H1 (cell line): ENCODE measurements at regions not wholly inside any gene's neighbourhood (a gene's known extent, or its start where the extent isn't known, plus 50 kb on each side); places are given as distances from the start of the nearest gene placed in this dataset.
A peak's percentile ranks its signal among the peaks of the same experiment; 100 is the strongest.

Source experiments
- CTCF ChIA-PET: fragments of 300-600 bp; sonication (Branson Sonifier 250); formaldehyde crosslinking; loops from one replicate; lab custom pipeline; 2021; ENCODE audit not compliant: partially characterized antibody; lab: Charles Lee
- POLR2A ChIA-PET: fragments of 300-600 bp; sonication (Branson Sonifier 250); formaldehyde crosslinking; loops from one replicate; lab custom pipeline; 2021; ENCODE audit warnings: inconsistent platforms; ENCODE audit not compliant: partially characterized antibody; lab: Charles Lee
- DNase-seq, 2 experiments: peaks; one replicate each; pipeline versions ENCODE4 v3.0.0 to v3.0.0-alpha.2; 2010 to 2022; ENCODE audit warnings: low spot score in 2 of 2, low read depth in 1 of 2, mixed read lengths in 1 of 2
- FAIRE-seq: peaks from 2 replicates; lab custom pipeline; 2011; peaks lifted over from hg19 to GRCh38; lab: Jason Lieb, UNC
- H2AFZ ChIP-seq: 2 replicates; pipeline ENCODE4 v1.8.1; 2012; ENCODE audit warnings: low read length, inconsistent platforms
- H2AK5ac ChIP-seq: 2 replicates; pipeline ENCODE4 v1.6.1; 2013; ENCODE audit warnings: low read depth, low read length
- H2BK120ac ChIP-seq: replicated peaks from 2 replicates; pipeline ENCODE3; 2013; ENCODE audit warnings: low read depth, low read length, inconsistent platforms
- H2BK12ac ChIP-seq: 2 replicates; pipeline ENCODE4 v1.6.1; 2013; ENCODE audit warnings: low read depth, low read length
- H2BK15ac ChIP-seq: 2 replicates; pipeline ENCODE4 v1.6.1; 2013; ENCODE audit warnings: low read length
- H2BK20ac ChIP-seq: 2 replicates; pipeline ENCODE4 v1.6.1; 2013; ENCODE audit warnings: low read length
- H2BK5ac ChIP-seq: 2 replicates; pipeline ENCODE4 v1.6.1; 2013; ENCODE audit warnings: low read depth, low read length
- H3K14ac ChIP-seq: 2 replicates; pipeline ENCODE4 v1.6.1; 2013; ENCODE audit warnings: inconsistent platforms; ENCODE audit not compliant: insufficient read length
- H3K18ac ChIP-seq: 2 replicates; pipeline ENCODE4 v1.6.1; 2013; ENCODE audit warnings: low read length; ENCODE audit errors: extremely low read depth
- H3K23ac ChIP-seq: 2 replicates; pipeline ENCODE4 v1.6.1; 2013; ENCODE audit warnings: inconsistent platforms; ENCODE audit not compliant: insufficient read length
- H3K23me2 ChIP-seq: 2 replicates; pipeline ENCODE4 v1.6.1; 2013; ENCODE audit warnings: low read depth, low read length
- H3K27ac ChIP-seq: 2 replicates; pipeline ENCODE4 v1.6.1; 2011; ENCODE audit warnings: low read depth, low read length, inconsistent platforms
- H3K27me3 ChIP-seq, 4 experiments: replicated peaks in 1 of 4; 1 replicate in 1 of 4; 2 replicates in 3 of 4; pipeline versions ENCODE4 v1.6.1 to v1.8.1; 2011 to 2013; ENCODE audit warnings: low read length in 3 of 4, mild to moderate bottlenecking in 3 of 4, inconsistent platforms in 2 of 4, mixed read lengths in 2 of 4, moderate library complexity in 1 of 4; ENCODE audit not compliant: control insufficient read depth in 3 of 4, insufficient read depth in 3 of 4; ENCODE audit errors: extremely low read depth in 1 of 4
- H3K36me3 ChIP-seq, 4 experiments: 2 replicates each; pipeline versions ENCODE4 v1.6.1 to v1.8.1; 2011 to 2013; ENCODE audit warnings: mild to moderate bottlenecking in 4 of 4, low read length in 3 of 4, moderate library complexity in 2 of 4, control low read depth in 1 of 4, inconsistent platforms in 1 of 4; ENCODE audit not compliant: insufficient read depth in 4 of 4, control insufficient read depth in 2 of 4
- H3K4ac ChIP-seq: replicated peaks from 2 replicates; pipeline ENCODE3; 2013; ENCODE audit warnings: low read length, low read depth, mixed read lengths, inconsistent platforms; ENCODE audit not compliant: insufficient read length
- H3K4me1 ChIP-seq, 4 experiments: replicated peaks in 1 of 4; 1 replicate in 1 of 4; 2 replicates in 3 of 4; pipeline versions ENCODE4 v1.6.1 to v1.8.1; 2011 to 2013; ENCODE audit warnings: low read length in 3 of 4, inconsistent platforms in 2 of 4, mixed read lengths in 1 of 4; ENCODE audit not compliant: insufficient read depth in 4 of 4, control insufficient read depth in 3 of 4
- H3K4me2 ChIP-seq, 2 experiments: 2 replicates each; pipeline versions ENCODE4 v1.6.1 to v1.8.1; 2011 to 2013; ENCODE audit warnings: low read depth in 2 of 2, low read length in 2 of 2, control low read depth in 1 of 2, inconsistent platforms in 1 of 2, mild to moderate bottlenecking in 1 of 2; ENCODE audit not compliant: insufficient read depth in 1 of 2
- H3K4me3 ChIP-seq, 4 experiments: fragments of 200-600, 300-600 bp in 1 of 4; sonication (generic), shearing (Covaris generic), sonication (Bioruptor Twin) in 1 of 4; 2 replicates each; pipeline versions ENCODE4 v1.5.1 to v1.8.1; 2011 to 2016; ENCODE audit warnings: low read length in 4 of 4, low read depth in 3 of 4, control low read depth in 2 of 4, inconsistent platforms in 2 of 4, mild to moderate bottlenecking in 2 of 4, mixed read lengths in 1 of 4, moderate library complexity in 1 of 4; ENCODE audit not compliant: insufficient read depth in 2 of 4; ENCODE audit errors: extremely low read depth in 1 of 4
- H3K56ac ChIP-seq: replicated peaks from 2 replicates; pipeline ENCODE3; 2013; ENCODE audit warnings: low read depth, mild to moderate bottlenecking, mixed read lengths, low read length, inconsistent platforms; ENCODE audit not compliant: insufficient read length
- H3K79me1 ChIP-seq: 2 replicates; pipeline ENCODE4 v1.6.1; 2013; ENCODE audit warnings: low read depth, low read length, control low read depth
- H3K79me2 ChIP-seq, 2 experiments: 2 replicates each; pipeline versions ENCODE4 v1.6.1 to v1.8.1; 2012 to 2013; ENCODE audit warnings: low read length in 2 of 2, mild to moderate bottlenecking in 2 of 2, inconsistent platforms in 1 of 2; ENCODE audit not compliant: insufficient read depth in 2 of 2, control insufficient read depth in 1 of 2
- H3K9ac ChIP-seq, 4 experiments: replicated peaks in 1 of 4; 1 replicate in 1 of 4; 2 replicates in 3 of 4; pipeline versions ENCODE4 v1.6.1 to v1.8.1; 2011 to 2013; ENCODE audit warnings: low read depth in 3 of 4, low read length in 3 of 4, control low read depth in 2 of 4, mild to moderate bottlenecking in 2 of 4, moderate library complexity in 2 of 4, inconsistent platforms in 1 of 4; ENCODE audit errors: extremely low read depth in 1 of 4
- H3K9me3 ChIP-seq, 2 experiments: 2 replicates each; pipeline versions ENCODE4 v1.6.1 to v1.8.1; 2012 to 2013; ENCODE audit warnings: mild to moderate bottlenecking in 2 of 2, moderate library complexity in 2 of 2, control low read depth in 1 of 2, inconsistent platforms in 1 of 2, low read depth in 1 of 2, low read length in 1 of 2, mixed read lengths in 1 of 2; ENCODE audit not compliant: insufficient read depth in 2 of 2
- H4K20me1 ChIP-seq, 2 experiments: replicated peaks in 1 of 2; 2 replicates each; pipeline versions ENCODE3 to v1.8.1; 2011 to 2013; ENCODE audit warnings: inconsistent platforms in 2 of 2, low read length in 2 of 2, mild to moderate bottlenecking in 1 of 2; ENCODE audit not compliant: insufficient read depth in 2 of 2, control insufficient read depth in 1 of 2
- H4K5ac ChIP-seq: 2 replicates; pipeline ENCODE4 v1.6.1; 2013; ENCODE audit warnings: low read length, low read depth, mixed read lengths, inconsistent platforms; ENCODE audit not compliant: insufficient read length
- H4K8ac ChIP-seq: 2 replicates; pipeline ENCODE4 v1.8.0; 2013; ENCODE audit warnings: mild to moderate bottlenecking, moderate library complexity, low read length, inconsistent platforms; ENCODE audit not compliant: insufficient read depth; ENCODE audit errors: extremely low read depth
- H4K91ac ChIP-seq: replicated peaks from 2 replicates; pipeline ENCODE3; 2013; ENCODE audit warnings: low read length, mixed read lengths, inconsistent platforms; ENCODE audit not compliant: insufficient read length
- ASH2L ChIP-seq: fragments of 200-600, 300-600 bp; sonication (generic); IDR thresholded peaks from one replicate; pipeline ENCODE4 v1.7.1; 2017; ENCODE audit warnings: low read length
- BCL11A ChIP-seq, 2 experiments: IDR thresholded peaks; one replicate each; pipeline ENCODE4 v1.6.1; 2011; ENCODE audit warnings: low read depth in 2 of 2, low read length in 2 of 2, mild to moderate bottlenecking in 2 of 2
- CBX5 ChIP-seq: fragments of 300-800, 300-1000 bp; sonication (generic); IDR thresholded peaks from 2 replicates; pipeline ENCODE4 v1.7.1; 2016; ENCODE audit warnings: antibody characterized with exemption, low read length, low read depth
- JUND ChIP-seq: IDR thresholded peaks from 2 replicates; pipeline ENCODE4 v1.6.1; 2011; ENCODE audit warnings: mild to moderate bottlenecking, improper control_type of control experiment, low read length
- POLR2A ChIP-seq, 2 experiments: IDR thresholded peaks; 1 replicate in 1 of 2; 2 replicates in 1 of 2; pipeline ENCODE4 v1.6.1; 2011; ENCODE audit warnings: low read depth in 2 of 2, low read length in 2 of 2, mild to moderate bottlenecking in 2 of 2; ENCODE audit errors: control extremely low read depth in 1 of 2
- POLR2AphosphoS5 ChIP-seq: IDR thresholded peaks from 2 replicates; pipeline ENCODE4 v1.6.1; 2011; ENCODE audit warnings: low read depth, low read length
- RNF2 ChIP-seq: fragments of 200-900, 300-1000 bp; sonication (generic); IDR thresholded peaks from 2 replicates; pipeline ENCODE4 v1.7.1; 2016; ENCODE audit warnings: borderline replicate concordance, low read depth, mild to moderate bottlenecking, antibody characterized with exemption, low read length; ENCODE audit not compliant: poor library complexity, severe bottlenecking; ENCODE audit errors: missing control alignments
- SIRT6 ChIP-seq: IDR thresholded peaks from one replicate; pipeline ENCODE4 v1.7.1; 2012; ENCODE audit warnings: low read length, inconsistent platforms
- SP4 ChIP-seq: IDR thresholded peaks from 2 replicates; pipeline ENCODE4 v1.6.1; 2012; ENCODE audit warnings: low read length, inconsistent platforms
- TCF12 ChIP-seq: IDR thresholded peaks from 2 replicates; pipeline ENCODE4 v1.6.1; 2011; ENCODE audit warnings: low read depth, mild to moderate bottlenecking, low read length
- YY1 ChIP-seq: IDR thresholded peaks from 2 replicates; pipeline ENCODE4 v1.6.1; 2011; ENCODE audit warnings: low read depth, mild to moderate bottlenecking, low read length
- WGBS, 2 experiments: shearing (Covaris generic) in 1 of 2; methylation state at CpG; one replicate each; pipeline versions ENCODE4 v1.1.6 to v1.1.7; 2013 to 2015; ENCODE audit warnings: low lambda C conversion rate in 2 of 2, mixed read lengths in 2 of 2, inconsistent platforms in 1 of 2, low coverage in 1 of 2, missing lambda C conversion rate in 1 of 2; ENCODE audit not compliant: insufficient replicate concordance in 2 of 2, insufficient coverage in 1 of 2, insufficient read length in 1 of 2; ENCODE audit errors: extremely low coverage in 1 of 2, missing lambda C conversion rate in 1 of 2; 5-methylcytosine and 5-hydroxymethylcytosine counted together
- TF ChIP-seq, protein P1 (sequence below): IDR thresholded peaks from 2 replicates; pipeline ENCODE4 v1.6.1; 2011; ENCODE audit warnings: low read depth, mild to moderate bottlenecking, low read length; ENCODE audit not compliant: insufficient read depth
- TF ChIP-seq, protein P2 (sequence below): IDR thresholded peaks from 2 replicates; pipeline ENCODE4 v1.6.1; 2012; ENCODE audit warnings: low read length, inconsistent platforms

DNA sequence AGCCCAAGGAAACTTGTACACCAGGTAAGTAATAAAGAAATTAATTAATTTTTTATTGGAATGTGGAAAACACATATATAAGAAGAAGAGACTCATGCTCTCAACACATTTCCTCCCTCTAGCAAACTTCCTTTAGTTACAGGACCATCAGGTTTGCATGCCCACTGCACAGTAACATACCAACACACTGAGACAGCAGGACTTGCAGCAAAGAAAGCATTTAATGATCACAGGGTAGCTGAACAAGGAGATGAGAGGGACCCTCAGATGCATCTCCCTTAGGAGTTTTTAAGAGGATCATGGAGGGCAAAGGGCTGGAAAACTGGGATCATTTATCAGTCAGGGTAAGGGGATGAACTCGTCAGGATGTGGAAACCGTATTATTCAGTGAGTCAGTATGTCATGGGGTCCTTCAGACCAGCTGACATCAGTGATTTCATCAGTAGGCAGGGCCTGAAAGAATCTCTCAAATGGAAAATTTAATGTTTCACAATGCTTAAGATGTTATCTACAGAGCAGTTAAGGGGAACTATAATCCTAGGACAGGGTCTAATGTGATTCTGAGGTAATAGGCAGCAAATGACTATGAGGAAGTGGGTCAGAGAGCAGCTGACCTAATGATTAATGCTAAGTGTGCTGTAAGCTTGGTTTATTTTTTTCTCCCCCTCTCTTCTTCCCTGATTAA is 193.8 kb upstream of the RND3 start:
- no peaks in the 10 kb centered on the region; a peak in 1 of 4 replicates for H3K9me3 ChIP-seq
- H3K56ac ChIP-seq = no peak overlapping the region
- 92% methylated on average over 2 of the region's 2 CpGs; no CpG with 5 or more reads in 1 of the 2 experiments for WGBS, 2 experiments
- no peak overlapping the region for H2BK12ac ChIP-seq
- no peaks in the 10 kb centered on the region for H3K23me2 ChIP-seq
- H3K27me3 ChIP-seq = no peaks in the 10 kb centered on the region
- H3K9ac ChIP-seq = no peak overlapping the region
- ChIA-PET POLR2A (no interaction called here), CTCF (no interaction called here)
- H2BK20ac ChIP-seq = 0 out of 2 replicates have a peak overlapping the region, but pooled peaks have one; percentile 34
- H3K36me3 ChIP-seq = no peaks in the 10 kb centered on the region
- H3K14ac ChIP-seq = no peak overlapping the region
- H3K23ac ChIP-seq = no peak overlapping the region
- no peak overlapping the region for H3K4me3 ChIP-seq
- no peak for DNase-seq
- H2BK120ac ChIP-seq = no peak overlapping the region
- no peak overlapping the region for H2AFZ ChIP-seq
- H3K27ac ChIP-seq = no peak overlapping the region
- H3K4ac ChIP-seq = no peak overlapping the region
- H2BK5ac ChIP-seq = no peak overlapping the region
- H4K5ac ChIP-seq = no peak overlapping the region
- H3K18ac ChIP-seq = no peak overlapping the region
- no peak overlapping the region for H4K91ac ChIP-seq
- H2BK15ac ChIP-seq = no peak overlapping the region
- no peak overlapping the region for H3K4me2 ChIP-seq
- H3K79me2 ChIP-seq = no peaks in the 10 kb centered on the region
- no peaks in the 10 kb centered on the region for H3K79me1 ChIP-seq
- H3K4me1 ChIP-seq = peaks cover 2 to 9% (median 4%) of the 10 kb centered on the region in 4 experiments; a peak in 4 of 7 replicates
- no peak for FAIRE-seq
- H2AK5ac ChIP-seq = no peak overlapping the region
- H4K20me1 ChIP-seq = no peaks in the 10 kb centered on the region
- H4K8ac ChIP-seq = no peak overlapping the region
- TF ChIP-seq YY1 (no peak), POLR2A (IDR thresholded peaks at IDR 0.05; ENCODE audit: control extremely low read depth in 1 of 2, low read depth in 2 of 2, low read length in 2 of 2) (no peak), POLR2AphosphoS5 (no peak), JUND (no peak), BCL11A (IDR thresholded peaks at IDR 0.05; ENCODE audit: low read depth in 2 of 2, low read length in 2 of 2) (no peak), SP4 (no peak), ASH2L (no peak), CBX5 (no peak), TCF12 (no peak), SIRT6 (no peak), RNF2 (no peak)
- TF ChIP-seq, protein P1, sequence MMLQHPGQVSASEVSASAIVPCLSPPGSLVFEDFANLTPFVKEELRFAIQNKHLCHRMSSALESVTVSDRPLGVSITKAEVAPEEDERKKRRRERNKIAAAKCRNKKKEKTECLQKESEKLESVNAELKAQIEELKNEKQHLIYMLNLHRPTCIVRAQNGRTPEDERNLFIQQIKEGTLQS = no peak
- TF ChIP-seq, protein P2, sequence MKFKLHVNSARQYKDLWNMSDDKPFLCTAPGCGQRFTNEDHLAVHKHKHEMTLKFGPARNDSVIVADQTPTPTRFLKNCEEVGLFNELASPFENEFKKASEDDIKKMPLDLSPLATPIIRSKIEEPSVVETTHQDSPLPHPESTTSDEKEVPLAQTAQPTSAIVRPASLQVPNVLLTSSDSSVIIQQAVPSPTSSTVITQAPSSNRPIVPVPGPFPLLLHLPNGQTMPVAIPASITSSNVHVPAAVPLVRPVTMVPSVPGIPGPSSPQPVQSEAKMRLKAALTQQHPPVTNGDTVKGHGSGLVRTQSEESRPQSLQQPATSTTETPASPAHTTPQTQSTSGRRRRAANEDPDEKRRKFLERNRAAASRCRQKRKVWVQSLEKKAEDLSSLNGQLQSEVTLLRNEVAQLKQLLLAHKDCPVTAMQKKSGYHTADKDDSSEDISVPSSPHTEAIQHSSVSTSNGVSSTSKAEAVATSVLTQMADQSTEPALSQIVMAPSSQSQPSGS = no peak
